ENCODE measurements at regions not wholly inside any gene's neighbourhood (a gene's known extent, or its start where the extent isn't known, plus 50 kb on each side); places are given as distances from the start of the nearest gene placed in this dataset.

DNA sequence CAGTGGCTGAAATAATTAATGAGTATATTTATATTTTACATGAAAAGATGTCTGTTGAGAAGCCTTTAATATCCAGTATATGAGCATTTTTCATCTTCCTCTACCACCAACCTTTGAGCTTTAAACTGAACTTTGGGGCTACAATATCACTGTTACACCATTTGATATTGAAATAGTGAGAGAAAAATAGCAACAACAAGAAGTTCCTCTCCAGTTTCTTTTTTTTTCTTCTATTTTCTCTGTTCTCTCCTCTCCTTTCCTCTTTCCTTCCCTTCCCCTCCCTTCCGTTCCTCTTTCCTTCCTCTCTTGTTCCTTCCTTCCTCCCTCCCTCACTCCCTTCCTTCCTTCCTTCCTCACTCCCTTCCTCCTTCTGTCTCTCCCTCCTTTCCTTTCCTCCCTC lies 1591.4 kb downstream of the PLA2G4A start:
- Histone ChIP-seq H3K27me3 (ENCODE audit: insufficient read depth, low read length) (no peaks in the 10 kb centered on the region), H3K27ac (ENCODE audit: low read depth, low read length, poor library complexity, severe bottlenecking) (no peak overlapping the region), H3F3A (ENCODE audit: insufficient read depth, low read length) (no peaks in the 10 kb centered on the region), H3K4me1 (ENCODE audit: insufficient read depth, low read length, severe bottlenecking) (no peaks in the 10 kb centered on the region), H3K4me2 (ENCODE audit: low read length) (no peak overlapping the region), H3K4me3 (ENCODE audit: low read depth, low read length, poor library complexity, severe bottlenecking) (no peak overlapping the region), H3K9ac (ENCODE audit: low read length) (no peak overlapping the region), H3K9me3 (ENCODE audit: low read length) (no peaks in the 10 kb centered on the region), H2AFZ (ENCODE audit: low read length) (no peak overlapping the region), H4K20me1 (ENCODE audit: insufficient read depth, low read length) (no peaks in the 10 kb centered on the region), H3K9me2 (ENCODE audit: low read depth, low read length) (no peaks in the 10 kb centered on the region), H3K36me3 (ENCODE audit: insufficient read depth, low read length) (no peaks in the 10 kb centered on the region), H3K79me2 (ENCODE audit: insufficient read depth, low read length) (no peaks in the 10 kb centered on the region)
- TF ChIP-seq EZH2 (IDR thresholded peaks at IDR 0.05; ENCODE audit: borderline replicate concordance, low read length), result no peak
- TF ChIP-seq, protein P1, sequence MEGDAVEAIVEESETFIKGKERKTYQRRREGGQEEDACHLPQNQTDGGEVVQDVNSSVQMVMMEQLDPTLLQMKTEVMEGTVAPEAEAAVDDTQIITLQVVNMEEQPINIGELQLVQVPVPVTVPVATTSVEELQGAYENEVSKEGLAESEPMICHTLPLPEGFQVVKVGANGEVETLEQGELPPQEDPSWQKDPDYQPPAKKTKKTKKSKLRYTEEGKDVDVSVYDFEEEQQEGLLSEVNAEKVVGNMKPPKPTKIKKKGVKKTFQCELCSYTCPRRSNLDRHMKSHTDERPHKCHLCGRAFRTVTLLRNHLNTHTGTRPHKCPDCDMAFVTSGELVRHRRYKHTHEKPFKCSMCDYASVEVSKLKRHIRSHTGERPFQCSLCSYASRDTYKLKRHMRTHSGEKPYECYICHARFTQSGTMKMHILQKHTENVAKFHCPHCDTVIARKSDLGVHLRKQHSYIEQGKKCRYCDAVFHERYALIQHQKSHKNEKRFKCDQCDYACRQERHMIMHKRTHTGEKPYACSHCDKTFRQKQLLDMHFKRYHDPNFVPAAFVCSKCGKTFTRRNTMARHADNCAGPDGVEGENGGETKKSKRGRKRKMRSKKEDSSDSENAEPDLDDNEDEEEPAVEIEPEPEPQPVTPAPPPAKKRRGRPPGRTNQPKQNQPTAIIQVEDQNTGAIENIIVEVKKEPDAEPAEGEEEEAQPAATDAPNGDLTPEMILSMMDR (IDR thresholded peaks at IDR 0.05; ENCODE audit: low read length), result no peak

DNA sequence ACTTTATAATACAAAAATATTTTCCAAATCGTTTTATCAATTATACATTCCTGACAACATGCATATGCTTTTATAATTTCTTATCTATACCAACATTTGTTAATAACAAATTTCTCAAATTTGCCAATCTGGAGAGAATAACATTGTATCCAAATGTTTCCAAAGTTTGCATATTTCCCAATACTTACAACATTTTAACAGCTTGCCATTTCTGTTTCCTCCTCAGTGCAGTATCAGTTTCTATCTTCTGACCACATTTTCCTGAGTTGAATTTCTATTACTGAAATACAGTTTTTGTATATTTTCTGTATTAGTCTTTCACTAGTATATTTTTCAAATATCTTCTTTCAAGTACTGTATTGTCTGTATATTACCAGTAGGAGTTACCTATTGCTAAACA lies 1594.3 kb downstream of the PLA2G4A start:
- no peaks in the 10 kb centered on the region for H3K4me1 ChIP-seq (ENCODE audit: insufficient read depth, low read length, severe bottlenecking)
- H3K9me3 ChIP-seq (ENCODE audit: low read length), result no peaks in the 10 kb centered on the region
- H3K79me2 ChIP-seq (ENCODE audit: insufficient read depth, low read length), result no peaks in the 10 kb centered on the region
- no peak for TF ChIP-seq EZH2 (IDR thresholded peaks at IDR 0.05; ENCODE audit: borderline replicate concordance, low read length)
- TF ChIP-seq, protein P1 (IDR thresholded peaks at IDR 0.05; ENCODE audit: low read length), result no peak
- H3K9ac ChIP-seq (ENCODE audit: low read length), result no peak overlapping the region
- H3K27me3 ChIP-seq (ENCODE audit: insufficient read depth, low read length), result no peaks in the 10 kb centered on the region
- no peak overlapping the region for H3K27ac ChIP-seq (ENCODE audit: low read depth, low read length, poor library complexity, severe bottlenecking)
- H3F3A ChIP-seq (ENCODE audit: insufficient read depth, low read length), result no peaks in the 10 kb centered on the region
- no peak overlapping the region for H3K4me2 ChIP-seq (ENCODE audit: low read length)
- no peaks in the 10 kb centered on the region for H3K36me3 ChIP-seq (ENCODE audit: insufficient read depth, low read length)
- no peaks in the 10 kb centered on the region for H4K20me1 ChIP-seq (ENCODE audit: insufficient read depth, low read length)
- no peak overlapping the region for H2AFZ ChIP-seq (ENCODE audit: low read length)
- H3K4me3 ChIP-seq (ENCODE audit: low read depth, low read length, poor library complexity, severe bottlenecking), result no peak overlapping the region
- H3K9me2 ChIP-seq (ENCODE audit: low read depth, low read length), result no peaks in the 10 kb centered on the region

- Histone ChIP-seq H3K27me3 (ENCODE audit: insufficient read depth, low read length) (no peaks in the 10 kb centered on the region), H3K9me3 (ENCODE audit: low read length) (no peaks in the 10 kb centered on the region), H3F3A (ENCODE audit: insufficient read depth, low read length) (no peaks in the 10 kb centered on the region), H3K4me2 (ENCODE audit: low read length) (no peak overlapping the region), H3K9ac (ENCODE audit: low read length) (no peak overlapping the region), H2AFZ (ENCODE audit: low read length) (no peak overlapping the region), H3K4me3 (ENCODE audit: low read depth, low read length, poor library complexity, severe bottlenecking) (no peak overlapping the region), H3K27ac (ENCODE audit: low read depth, low read length, poor library complexity, severe bottlenecking) (no peak overlapping the region), H3K4me1 (ENCODE audit: insufficient read depth, low read length, severe bottlenecking) (no peaks in the 10 kb centered on the region), H3K79me2 (ENCODE audit: insufficient read depth, low read length) (no peaks in the 10 kb centered on the region), H3K36me3 (ENCODE audit: insufficient read depth, low read length) (no peaks in the 10 kb centered on the region), H4K20me1 (ENCODE audit: insufficient read depth, low read length) (no peaks in the 10 kb centered on the region), H3K9me2 (ENCODE audit: low read depth, low read length) (no peaks in the 10 kb centered on the region)
- TF ChIP-seq, protein P1 (IDR thresholded peaks at IDR 0.05; ENCODE audit: low read length), result no peak
- no peak for TF ChIP-seq EZH2 (IDR thresholded peaks at IDR 0.05; ENCODE audit: borderline replicate concordance, low read length)
Measured at GRCh38 chr1:188424176-188424575, 1595.4 kb downstream of the PLA2G4A start.
